OCI-LY7 (cell line): ENCODE measurements at regions not wholly inside any gene's neighbourhood (a gene's known extent, or its start where the extent isn't known, plus 50 kb on each side); places are given as distances from the start of the nearest gene placed in this dataset.

Experiments used
- BruUV-seq: library from RNA; stranded (reverse); fragments of 400-500 nt; replicated peaks from 2 replicates; lab custom pipeline; 2021; lab: Mats Ljungman, UMichigan
- CTCF ChIA-PET: fragments of 300-600 bp; sonication (Branson Sonifier 250); formaldehyde crosslinking; loops from one replicate; lab custom pipeline; 2022; ENCODE audit warnings: antibody characterized with exemption; ENCODE audit not compliant: unreplicated experiment; lab: Charles Lee
- POLR2A ChIA-PET: fragments of 300-600 bp; sonication (Branson Sonifier 250); formaldehyde crosslinking; loops from one replicate; lab custom pipeline; 2022; ENCODE audit warnings: antibody characterized with exemption; lab: Charles Lee
- DNase-seq: peaks from one replicate; pipeline ENCODE4 v3.0.0-alpha.2; 2015; ENCODE audit warnings: low spot score
- H2AFZ ChIP-seq: fragments of 200-600 bp; sonication (generic), shearing (Covaris generic); 2 replicates; pipeline ENCODE4 v1.6.1; 2014; ENCODE audit warnings: mild to moderate bottlenecking, antibody characterized with exemption, low read length, moderate library complexity
- H3K27ac ChIP-seq: fragments of 200-600 bp; sonication (generic); 2 replicates; pipeline ENCODE4 v1.5.1; 2014; ENCODE audit warnings: mixed run types, low read depth, mild to moderate bottlenecking, moderate library complexity, low read length, inconsistent platforms; ENCODE audit not compliant: poor library complexity, severe bottlenecking
- H3K36me3 ChIP-seq: fragments of 200-600 bp; sonication (generic); 2 replicates; pipeline ENCODE4 v1.6.1; 2014; ENCODE audit warnings: mild to moderate bottlenecking, antibody characterized with exemption, low read length, moderate library complexity, mixed read lengths; ENCODE audit not compliant: insufficient read depth
- H3K4me1 ChIP-seq: fragments of 200-600 bp; sonication (generic); 2 replicates; pipeline ENCODE4 v1.5.1; 2014; ENCODE audit warnings: mild to moderate bottlenecking, low read length; ENCODE audit not compliant: insufficient read depth, poor library complexity, severe bottlenecking
- H3K4me2 ChIP-seq: fragments of 200-600 bp; sonication (generic); 2 replicates; pipeline ENCODE4 v1.6.1; 2014; ENCODE audit warnings: mild to moderate bottlenecking, low read length
- H3K4me3 ChIP-seq: fragments of 200-600 bp; sonication (generic); 2 replicates; pipeline ENCODE4 v1.5.1; 2014; ENCODE audit warnings: mild to moderate bottlenecking, low read depth, low read length; ENCODE audit not compliant: poor library complexity, severe bottlenecking
- H3K79me2 ChIP-seq: fragments of 200-600 bp; sonication (generic); 2 replicates; pipeline ENCODE4 v1.6.1; 2016; ENCODE audit warnings: low read depth, mild to moderate bottlenecking, low read length, moderate library complexity, mixed read lengths; ENCODE audit not compliant: insufficient read depth
- H3K9me2 ChIP-seq: fragments of 200-600 bp; sonication (generic); 2 replicates; pipeline ENCODE4 v1.6.1; 2016; ENCODE audit warnings: mild to moderate bottlenecking, low read length, mixed read lengths; ENCODE audit not compliant: insufficient read depth
- H3K9me3 ChIP-seq: fragments of 200-600 bp; sonication (generic); 2 replicates; pipeline ENCODE4 v1.6.1; 2014; ENCODE audit warnings: mild to moderate bottlenecking, mixed run types, low read length, mixed read lengths
- H4K20me1 ChIP-seq: fragments of 200-600 bp; sonication (generic); 2 replicates; pipeline ENCODE4 v1.6.1; 2014; ENCODE audit warnings: mild to moderate bottlenecking, antibody characterized with exemption, low read length, moderate library complexity, mixed read lengths; ENCODE audit not compliant: insufficient read depth
- CTCF ChIP-seq: fragments of 200-600 bp; sonication (generic); conservative IDR thresholded peaks from 2 replicates; pipeline ENCODE4 v1.5.1; 2014; ENCODE audit warnings: mild to moderate bottlenecking, antibody characterized with exemption, low read length, moderate library complexity, mixed read lengths
- EZH2phosphoT487 ChIP-seq: fragments of 200-600 bp; sonication (generic); IDR thresholded peaks from 2 replicates; pipeline ENCODE4 v1.6.1; 2018; ENCODE audit warnings: low read depth, borderline replicate concordance, mild to moderate bottlenecking, mixed run types, antibody characterized with exemption, low read length, moderate library complexity, mixed read lengths
- intact Hi-C: fragments of 100-400 bp; cut with micrococcal nuclease; formaldehyde crosslinking; loops from one replicate; pipeline ENCODE4 v1.10.0; 2022; ENCODE audit not compliant: unreplicated experiment

DNA sequence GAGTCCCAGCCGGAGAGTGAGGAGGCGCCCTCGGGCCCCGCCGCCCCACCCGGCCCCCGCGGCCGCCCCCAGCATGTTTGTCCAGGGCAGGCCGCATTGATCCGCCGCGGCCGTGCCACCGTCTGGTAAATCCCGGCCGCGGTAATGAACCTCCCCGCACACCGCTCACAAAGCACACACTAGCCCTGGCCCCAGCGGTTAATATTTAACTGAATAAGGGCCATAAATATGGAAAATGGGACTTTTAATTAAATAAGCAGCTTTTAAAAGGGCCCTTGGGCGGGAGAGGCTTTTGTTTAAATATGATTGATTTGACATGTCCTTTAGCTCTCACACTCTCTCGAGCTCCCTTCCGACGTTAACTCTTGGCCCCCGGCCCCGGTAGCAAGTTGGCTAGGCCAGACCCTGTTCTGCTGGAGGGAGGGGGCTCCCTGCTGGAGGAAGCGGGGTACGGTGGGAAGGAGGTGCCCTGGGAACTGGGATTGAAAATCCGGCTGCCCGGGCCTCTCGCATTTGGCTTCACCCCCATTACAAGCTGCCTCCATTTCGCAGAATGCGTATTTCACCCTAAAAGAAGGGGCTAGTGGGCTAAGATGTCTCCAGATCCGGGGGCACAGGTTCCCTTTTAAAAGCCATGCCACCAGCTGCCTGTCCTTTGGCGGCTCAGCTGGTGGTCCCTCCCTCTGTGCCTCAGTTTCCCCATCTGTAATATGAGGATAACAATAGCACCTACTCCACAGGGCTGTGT, 199.8 kb downstream of the RBM19 start:
- CTCF ChIA-PET, result no interaction called here
- Histone ChIP-seq H3K4me1 (no peaks in the 10 kb centered on the region), H2AFZ (no peak overlapping the region), H3K4me2 (no peak overlapping the region), H3K4me3 (no peak overlapping the region), H3K27ac (no peak overlapping the region), H3K79me2 (no peaks in the 10 kb centered on the region), H4K20me1 (no peaks in the 10 kb centered on the region), H3K9me2 (no peaks in the 10 kb centered on the region), H3K9me3 (no peaks in the 10 kb centered on the region), H3K36me3 (no peaks in the 10 kb centered on the region)
- TF ChIP-seq EZH2phosphoT487 (no peak), CTCF (no peak)
- intact Hi-C loops, result no loop called here
- no TSS peak for BruUV-seq
- POLR2A ChIA-PET, result interaction anchor here (0.6 to 1.1 kb wide), 2 partner anchors 21 to 1099 kb away, joined by 3 to 4 read pairs; no protein-coding TSS in a partner anchor
- no peak for DNase-seq

DNA sequence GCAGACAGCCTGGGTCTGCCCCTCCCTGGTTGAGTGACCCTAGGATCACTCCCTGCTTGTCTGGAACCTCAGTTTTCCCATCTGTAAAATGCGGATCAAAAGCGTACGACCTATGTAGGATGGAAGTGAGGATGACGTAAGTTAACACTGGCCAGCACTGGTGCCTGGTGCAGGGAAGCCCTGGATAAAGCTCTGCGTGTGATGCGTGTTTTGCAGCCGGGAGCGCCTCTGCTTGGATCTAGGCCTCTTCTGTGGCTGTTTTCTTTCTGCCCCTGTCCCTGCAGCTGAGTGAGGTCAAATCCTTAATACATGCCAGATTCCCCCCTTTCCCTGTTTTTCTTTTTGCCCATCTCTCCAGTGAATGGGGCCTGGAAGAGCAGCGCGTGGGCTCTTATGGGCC, 201.5 kb downstream of the RBM19 start:
- Histone ChIP-seq H4K20me1 (no peaks in the 10 kb centered on the region), H3K4me3 (no peak overlapping the region), H3K4me2 (no peak overlapping the region), H3K79me2 (no peaks in the 10 kb centered on the region), H3K9me2 (no peaks in the 10 kb centered on the region), H3K27ac (no peak overlapping the region), H3K4me1 (no peaks in the 10 kb centered on the region), H3K9me3 (no peaks in the 10 kb centered on the region), H2AFZ (no peak overlapping the region), H3K36me3 (no peaks in the 10 kb centered on the region)
- ChIA-PET POLR2A (no interaction called here), CTCF (no interaction called here)
- BruUV-seq, result no TSS peak
- intact Hi-C loops, result no loop called here
- DNase-seq, result no peak
- TF ChIP-seq EZH2phosphoT487 (no peak), CTCF (no peak)
